ENCODE measurements at regions not wholly inside any gene's neighbourhood (a gene's known extent, or its start where the extent isn't known, plus 50 kb on each side); places are given as distances from the start of the nearest gene placed in this dataset.

DNA sequence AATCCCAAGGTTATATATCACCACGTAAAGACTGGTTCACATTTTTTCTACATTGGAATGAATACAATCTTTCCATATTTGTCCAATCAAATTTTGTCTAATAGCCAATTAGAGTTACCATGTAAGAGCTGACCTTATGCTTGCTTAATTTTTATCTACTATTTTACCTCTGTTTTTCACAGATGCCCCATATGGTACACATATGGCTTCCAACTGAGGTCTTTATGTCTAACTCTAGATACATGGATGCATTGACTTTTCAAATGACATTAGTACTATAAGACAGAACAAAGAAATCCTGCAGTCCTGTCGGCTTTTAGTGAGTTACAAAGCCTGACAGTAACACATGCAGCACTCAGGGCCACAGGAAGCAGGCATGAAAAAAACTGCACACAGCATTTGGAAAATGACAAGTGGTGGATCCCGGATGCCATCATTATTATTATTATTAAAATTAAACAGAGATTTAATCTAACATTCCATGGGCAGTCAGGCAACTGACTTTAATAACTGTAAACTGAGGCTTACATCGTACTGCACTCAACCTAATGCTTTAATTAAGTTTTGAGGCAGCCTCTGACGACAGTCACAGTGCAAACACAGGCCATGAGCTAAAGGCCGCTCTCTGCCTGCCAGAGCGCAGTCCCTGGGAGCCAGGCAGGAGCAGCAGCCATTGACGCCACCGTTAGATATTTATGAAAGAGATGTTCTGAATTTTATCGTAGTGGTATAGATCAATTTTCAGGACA, 113.9 kb upstream of the TMCO5A start:
- no peak overlapping the region for H3K4me3 ChIP-seq
- H3K4me1 ChIP-seq = no peaks in the 10 kb centered on the region
- H3K9me3 ChIP-seq = no peaks in the 10 kb centered on the region
- TF ChIP-seq, protein P1, sequence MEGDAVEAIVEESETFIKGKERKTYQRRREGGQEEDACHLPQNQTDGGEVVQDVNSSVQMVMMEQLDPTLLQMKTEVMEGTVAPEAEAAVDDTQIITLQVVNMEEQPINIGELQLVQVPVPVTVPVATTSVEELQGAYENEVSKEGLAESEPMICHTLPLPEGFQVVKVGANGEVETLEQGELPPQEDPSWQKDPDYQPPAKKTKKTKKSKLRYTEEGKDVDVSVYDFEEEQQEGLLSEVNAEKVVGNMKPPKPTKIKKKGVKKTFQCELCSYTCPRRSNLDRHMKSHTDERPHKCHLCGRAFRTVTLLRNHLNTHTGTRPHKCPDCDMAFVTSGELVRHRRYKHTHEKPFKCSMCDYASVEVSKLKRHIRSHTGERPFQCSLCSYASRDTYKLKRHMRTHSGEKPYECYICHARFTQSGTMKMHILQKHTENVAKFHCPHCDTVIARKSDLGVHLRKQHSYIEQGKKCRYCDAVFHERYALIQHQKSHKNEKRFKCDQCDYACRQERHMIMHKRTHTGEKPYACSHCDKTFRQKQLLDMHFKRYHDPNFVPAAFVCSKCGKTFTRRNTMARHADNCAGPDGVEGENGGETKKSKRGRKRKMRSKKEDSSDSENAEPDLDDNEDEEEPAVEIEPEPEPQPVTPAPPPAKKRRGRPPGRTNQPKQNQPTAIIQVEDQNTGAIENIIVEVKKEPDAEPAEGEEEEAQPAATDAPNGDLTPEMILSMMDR (IDR thresholded peaks at IDR 0.05) = no peak
- no peak overlapping the region for H3K27ac ChIP-seq
- H3K36me3 ChIP-seq = no peaks in the 10 kb centered on the region
- intact Hi-C loops (cut with DNase I) = no loop called here
- no peaks in the 10 kb centered on the region for H3K27me3 ChIP-seq
- no peak for DNase-seq
- no peak for ATAC-seq

DNA sequence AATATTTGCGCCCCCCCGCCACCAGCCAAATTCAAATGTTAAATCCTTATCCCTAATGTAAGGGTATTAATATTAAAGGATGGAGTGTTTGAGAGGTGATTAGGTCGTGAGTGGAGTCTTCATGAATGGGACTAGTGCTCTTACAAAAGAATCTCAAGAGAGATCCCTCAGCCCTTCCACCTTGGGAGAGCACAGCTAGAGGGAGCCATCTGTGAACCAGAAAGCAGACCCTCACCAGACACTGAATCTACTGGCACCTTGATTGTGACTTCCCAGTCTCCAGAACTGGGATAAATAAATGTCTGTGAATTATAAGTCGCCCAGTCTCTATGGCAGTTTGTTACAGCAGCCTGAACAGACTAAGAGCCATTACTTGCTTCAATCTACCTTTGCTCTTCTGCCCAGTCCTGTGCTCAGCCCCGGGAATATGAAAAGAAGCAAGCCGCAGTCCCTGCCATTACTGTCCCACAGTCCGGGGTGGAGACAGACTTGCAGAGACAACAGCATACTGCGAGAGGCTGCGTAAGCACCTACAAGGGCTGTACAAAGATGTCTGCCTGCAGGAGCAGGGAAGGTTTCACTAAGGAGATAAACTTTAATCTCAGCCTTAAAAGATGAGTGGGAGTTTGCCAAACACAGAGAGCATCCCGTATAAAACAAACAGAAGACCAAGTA, 110.7 kb upstream of the TMCO5A start:
- intact Hi-C loops (cut with DNase I) = no loop called here
- TF ChIP-seq, protein P1 (IDR thresholded peaks at IDR 0.05) = no peak
- DNase-seq (no peak), ATAC-seq (no peak)
- no peaks in the 10 kb centered on the region for H3K27me3 ChIP-seq
- H3K36me3 ChIP-seq = no peaks in the 10 kb centered on the region
- H3K4me1 ChIP-seq = no peaks in the 10 kb centered on the region
- no peaks in the 10 kb centered on the region for H3K9me3 ChIP-seq
- no peak overlapping the region for H3K27ac ChIP-seq
- no peak overlapping the region for H3K4me3 ChIP-seq

DNA sequence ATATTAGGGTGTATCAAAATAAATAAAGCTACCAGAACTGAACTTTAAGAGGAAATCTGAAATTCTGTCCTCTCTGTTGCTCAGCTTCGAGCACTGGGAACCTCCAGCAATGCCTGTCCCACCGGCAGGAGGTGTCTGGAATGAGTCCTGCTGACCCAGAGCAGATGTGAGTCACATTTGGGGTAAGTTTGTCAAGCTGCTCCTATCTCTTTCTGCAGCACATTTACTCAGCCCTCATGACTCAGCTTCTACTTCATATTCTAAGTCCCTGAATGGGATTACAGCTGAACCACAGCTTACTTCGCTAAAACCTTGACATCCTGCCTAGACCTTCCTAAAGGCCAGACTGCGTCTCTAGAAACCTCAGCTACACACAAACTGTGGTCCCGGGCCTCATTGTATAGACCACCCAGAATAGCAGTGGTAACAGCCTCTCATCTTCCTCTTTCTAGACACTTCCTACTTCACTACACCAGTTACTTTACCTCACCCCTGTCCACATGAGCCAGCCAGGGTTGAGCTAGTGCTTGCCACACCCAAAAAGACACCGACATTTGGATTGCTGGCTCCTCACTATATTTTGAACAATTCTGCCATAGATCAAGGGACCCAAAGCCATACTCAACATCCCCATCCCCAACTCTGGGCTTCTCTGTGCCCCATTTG, 109.6 kb upstream of the TMCO5A start:
- no peaks in the 10 kb centered on the region for H3K4me1 ChIP-seq
- TF ChIP-seq, protein P1 (IDR thresholded peaks at IDR 0.05) = no peak
- DNase-seq (no peak), ATAC-seq (peak; percentile 56)
- H3K27me3 ChIP-seq = no peaks in the 10 kb centered on the region
- H3K27ac ChIP-seq = peak overlapping the region in 1 of 2 donors; percentile 50
- H3K36me3 ChIP-seq = no peaks in the 10 kb centered on the region
- intact Hi-C loops (cut with DNase I) = no loop called here
- no peaks in the 10 kb centered on the region for H3K9me3 ChIP-seq
- no peak overlapping the region for H3K4me3 ChIP-seq

DNA sequence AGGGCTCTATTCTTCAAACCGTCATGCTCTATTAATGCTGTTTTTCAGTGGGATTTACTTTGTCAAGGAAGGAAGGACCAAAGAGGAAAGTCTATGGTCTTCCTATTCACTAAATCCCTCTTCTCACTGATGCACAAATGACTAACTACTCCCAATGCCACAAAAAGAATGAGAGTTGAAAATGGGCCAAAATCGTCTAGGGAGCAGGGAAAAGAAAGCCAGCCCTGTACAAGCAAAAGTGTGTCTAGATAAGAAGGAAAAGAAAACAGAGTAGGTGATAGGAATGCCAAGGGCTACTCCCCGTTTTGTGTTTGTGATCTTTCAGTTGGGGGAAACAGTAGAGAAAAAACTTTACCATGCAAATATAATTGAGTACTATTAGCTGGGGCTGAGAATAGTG, 97.2 kb upstream of the TMCO5A start:
- TF ChIP-seq, protein P1 (IDR thresholded peaks at IDR 0.05) = no peak
- peaks cover 0 to 26% of the 10 kb centered on the region in 2 donors for H3K9me3 ChIP-seq
- H3K27me3 ChIP-seq = no peaks in the 10 kb centered on the region
- intact Hi-C loops (cut with DNase I) = no loop called here
- no peak overlapping the region for H3K27ac ChIP-seq
- ATAC-seq (no peak), DNase-seq (no peak)
- no peaks in the 10 kb centered on the region for H3K4me1 ChIP-seq
- H3K36me3 ChIP-seq = no peaks in the 10 kb centered on the region
- no peak overlapping the region for H3K4me3 ChIP-seq

DNA sequence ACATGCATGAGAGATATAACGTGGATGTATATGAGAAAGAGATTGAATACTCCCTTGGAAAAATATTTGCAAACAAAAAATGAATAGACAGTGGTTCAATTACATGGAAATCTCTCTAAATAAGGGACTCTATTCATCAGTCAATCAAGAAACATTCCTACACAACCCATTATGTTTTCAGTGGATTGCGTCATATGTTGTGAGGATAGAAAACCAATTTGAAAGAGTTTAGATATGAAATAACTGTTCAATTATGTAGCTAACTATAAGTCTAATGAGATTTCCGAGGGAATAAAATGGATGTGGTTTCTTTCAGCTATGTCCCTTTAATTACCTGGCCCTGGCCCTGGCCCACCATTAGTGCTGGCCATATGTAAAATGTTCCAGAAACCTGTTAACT, 86.7 kb upstream of the TMCO5A start:
- TF ChIP-seq, protein P1 (IDR thresholded peaks at IDR 0.05) = no peak
- H3K4me3 ChIP-seq = no peak overlapping the region
- intact Hi-C loops (cut with DNase I) = no loop called here
- ATAC-seq (no peak), DNase-seq (no peak)
- peaks cover 0 to 17% of the 10 kb centered on the region in 2 donors for H3K9me3 ChIP-seq
- H3K27me3 ChIP-seq = no peaks in the 10 kb centered on the region
- no peaks in the 10 kb centered on the region for H3K4me1 ChIP-seq
- H3K36me3 ChIP-seq = no peaks in the 10 kb centered on the region
- no peak overlapping the region for H3K27ac ChIP-seq

Measured in left lung (tissue), 4 donors.